Upper lobe of right lung (tissue), 1 donor: ENCODE measurements at regions not wholly inside any gene's neighbourhood (a gene's known extent, or its start where the extent isn't known, plus 50 kb on each side); places are given as distances from the start of the nearest gene placed in this dataset.
A peak's percentile ranks its signal among the peaks of the same experiment; 100 is the strongest.

Experiments used
- ATAC-seq: fragments of 200-7000 bp; cut with Tn5 transposase; one replicate; pipeline ENCODE4 v1.9.1; 2020; ENCODE audit warnings: mild to moderate bottlenecking, moderate library complexity
- DNase-seq: peaks from one replicate; pipeline ENCODE4 v3.0.0-alpha.2; 2020
- H3K27ac ChIP-seq: fragments of 200-600 bp; one replicate; pipeline ENCODE4 v1.8.0; 2022
- H3K27me3 ChIP-seq: fragments of 200-600 bp; one replicate; pipeline ENCODE4 v1.8.0; 2022; ENCODE audit warnings: mild to moderate bottlenecking
- H3K36me3 ChIP-seq: fragments of 200-600 bp; one replicate; pipeline ENCODE4 v1.8.0; 2022
- H3K4me1 ChIP-seq: fragments of 200-600 bp; one replicate; pipeline ENCODE4 v1.8.0; 2022
- H3K4me3 ChIP-seq: fragments of 200-600 bp; one replicate; pipeline ENCODE4 v1.8.0; 2022; ENCODE audit warnings: mild to moderate bottlenecking
- H3K9me3 ChIP-seq: fragments of 200-600 bp; one replicate; pipeline ENCODE4 v1.8.0; 2022
- CTCF ChIP-seq: fragments of 200-600 bp; IDR thresholded peaks from one replicate; pipeline ENCODE4 v1.8.0; 2022; ENCODE audit warnings: antibody characterized with exemption
- intact Hi-C: fragments of 100-400 bp; cut with DNase I; formaldehyde crosslinking; loops from one replicate; pipeline ENCODE4 v1.11.0; 2022
- donor health status: DM: no; HTN: yes; CAD: no; lungs with severe emphysema.

- intact Hi-C loops: loop anchor here (5.0 kb wide), 1 partner anchor 54 kb away; no protein-coding TSS in a partner anchor
- ATAC-seq: no peak
- TF ChIP-seq CTCF: no peak
Measured at GRCh38 chr9:126556560-126557250, 57.0 kb upstream of the LMX1B start.

GRCh38 chr9:126558051-126558665 is 55.6 kb upstream of the LMX1B start:
- Histone ChIP-seq H3K4me3 (no peak overlapping the region), H3K27ac (no peak overlapping the region), H3K36me3 (no peaks in the 10 kb centered on the region), H3K9me3 (no peaks in the 10 kb centered on the region), H3K27me3 (peaks cover 10% of the 10 kb centered on the region), H3K4me1 (no peaks in the 10 kb centered on the region)
- peak; percentile 96 for ATAC-seq
- intact Hi-C loops: loop anchor here (5.0 kb wide), 1 partner anchor 56 kb away; no protein-coding TSS in a partner anchor
- peak; percentile 77 for DNase-seq
- TF ChIP-seq CTCF: peak; percentile 89

More at GRCh38 chr9:126556560-126557250, 57.0 kb upstream of the LMX1B start:
- Histone ChIP-seq H3K36me3 (no peaks in the 10 kb centered on the region), H3K27ac (no peak overlapping the region), H3K4me1 (no peaks in the 10 kb centered on the region), H3K27me3 (peaks cover 3% of the 10 kb centered on the region), H3K9me3 (no peaks in the 10 kb centered on the region), H3K4me3 (no peak overlapping the region)
- no peak for DNase-seq

DNA sequence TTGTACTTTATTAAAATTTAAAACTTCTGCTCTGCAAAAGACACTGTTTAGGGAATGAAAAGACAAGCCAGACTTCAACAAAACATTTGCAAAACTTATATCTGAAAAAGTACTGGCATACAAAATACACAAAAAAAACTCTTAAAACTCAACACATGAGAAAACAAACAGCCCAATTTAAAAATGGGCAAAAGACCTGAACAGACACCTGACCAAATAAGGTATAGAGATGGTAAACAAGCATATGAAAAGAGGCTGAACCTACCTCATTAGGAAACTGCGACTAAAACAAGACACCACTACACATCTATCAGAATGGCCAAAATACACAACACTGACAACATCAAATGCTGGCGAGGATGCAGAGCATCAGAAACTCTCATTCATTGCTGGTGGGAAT is 54.4 kb upstream of the LMX1B start:
- no peaks in the 10 kb centered on the region for H3K9me3 ChIP-seq
- H3K27me3 ChIP-seq: peaks cover 14% of the 10 kb centered on the region
- H3K36me3 ChIP-seq: no peaks in the 10 kb centered on the region
- intact Hi-C loops: loop anchor here (5.0 kb wide), 1 partner anchor 57 kb away; no protein-coding TSS in a partner anchor
- no peak for DNase-seq
- TF ChIP-seq CTCF: no peak
- H3K4me1 ChIP-seq: no peaks in the 10 kb centered on the region
- no peak overlapping the region for H3K4me3 ChIP-seq
- H3K27ac ChIP-seq: no peak overlapping the region
- ATAC-seq: no peak

DNA sequence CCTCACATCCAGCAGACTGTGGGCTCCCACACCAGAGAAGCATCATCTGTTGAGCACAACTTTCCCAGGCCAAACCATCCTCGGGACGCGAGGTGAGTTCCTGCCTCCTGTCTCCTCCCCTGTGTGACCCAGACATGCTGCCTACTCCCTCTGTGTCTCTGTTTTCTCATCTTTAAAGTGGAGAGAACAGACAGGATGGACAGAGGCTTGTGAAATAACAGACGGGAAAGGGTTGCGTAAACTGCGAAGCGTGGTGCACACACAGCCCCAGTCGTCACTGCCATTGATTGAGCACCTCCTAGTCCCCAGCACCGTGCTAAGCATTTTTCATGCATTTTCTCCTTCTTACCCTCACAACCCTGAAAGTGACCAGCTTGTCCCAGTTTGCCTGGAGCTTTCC is 52.1 kb upstream of the LMX1B start:
- H3K4me3 ChIP-seq: no peak overlapping the region
- H3K9me3 ChIP-seq: no peaks in the 10 kb centered on the region
- TF ChIP-seq CTCF: no peak
- ATAC-seq (peak; percentile 16), DNase-seq (no peak)
- intact Hi-C loops: no loop called here
- no peaks in the 10 kb centered on the region for H3K36me3 ChIP-seq
- H3K4me1 ChIP-seq: no peaks in the 10 kb centered on the region
- peaks cover 23% of the 10 kb centered on the region for H3K27me3 ChIP-seq
- H3K27ac ChIP-seq: no peak overlapping the region

DNA sequence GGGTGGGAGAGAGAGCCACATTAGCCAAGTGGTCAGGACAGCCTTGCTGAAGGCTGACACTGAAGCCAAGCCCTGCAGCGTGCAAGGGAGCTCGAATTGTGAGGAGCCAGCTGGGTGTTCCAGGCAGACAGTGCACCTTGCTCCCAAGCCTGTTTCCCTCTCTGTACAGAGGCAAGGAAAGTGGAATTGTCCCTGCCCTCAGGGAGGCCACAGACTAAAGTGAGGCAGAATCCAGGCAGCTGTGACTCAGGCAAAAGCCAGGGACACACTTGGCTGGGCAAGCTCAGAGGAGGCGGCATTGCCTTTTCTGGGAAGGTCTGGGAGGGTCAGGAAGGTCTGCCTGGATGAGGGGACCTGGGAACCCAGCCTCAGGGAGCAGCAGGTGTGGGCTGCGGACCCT is 50.2 kb upstream of the LMX1B start:
- DNase-seq (no peak), ATAC-seq (no peak)
- no peaks in the 10 kb centered on the region for H3K4me1 ChIP-seq
- no peaks in the 10 kb centered on the region for H3K36me3 ChIP-seq
- peaks cover 27% of the 10 kb centered on the region for H3K27me3 ChIP-seq
- no peak for TF ChIP-seq CTCF
- H3K9me3 ChIP-seq: no peaks in the 10 kb centered on the region
- intact Hi-C loops: no loop called here
- H3K27ac ChIP-seq: no peak overlapping the region
- no peak overlapping the region for H3K4me3 ChIP-seq
